ENCODE measurements at regions not wholly inside any gene's neighbourhood (a gene's known extent, or its start where the extent isn't known, plus 50 kb on each side); places are given as distances from the start of the nearest gene placed in this dataset.
"Not testable (repeated sequence)": the region's sequence is repeated elsewhere in the genome, so short reads cannot be mapped to it uniquely, and the experiment has no call there.

- DNase-seq: no peak
Observed at GRCh38 chrX:115408771-115409400, 119.4 kb downstream of the LUZP4 start.

GRCh38 chrX:115409551-115409950 lies 120.0 kb downstream of the LUZP4 start:
- DNase-seq: no peak

- no peak for DNase-seq
Observed at GRCh38 chrX:115410731-115411428, 121.4 kb downstream of the LUZP4 start.

GRCh38 chrX:115413246-115413878 lies 123.8 kb downstream of the LUZP4 start:
- DNase-seq: no peak

GRCh38 chrX:115419069-115419468 lies 129.6 kb downstream of the LUZP4 start:
- no peak for DNase-seq

GRCh38 chrX:115423086-115423485 lies 133.6 kb downstream of the LUZP4 start:
- DNase-seq: no peak

- DNase-seq: no peak
Observed at GRCh38 chrX:115425359-115425758, 135.6 kb upstream of the PLS3 start.

GRCh38 chrX:115427861-115428410 lies 133.0 kb upstream of the PLS3 start:
- DNase-seq: no peak

GRCh38 chrX:115434834-115435233 lies 126.1 kb upstream of the PLS3 start:
- not testable (repeated sequence) for DNase-seq

- no peak for DNase-seq
Observed at GRCh38 chrX:115437841-115438595, 123.0 kb upstream of the PLS3 start.

GRCh38 chrX:115448146-115448545 lies 112.8 kb upstream of the PLS3 start:
- DNase-seq: no peak

- no peak for DNase-seq
Observed at GRCh38 chrX:115449742-115450141, 111.2 kb upstream of the PLS3 start.

- DNase-seq: no peak
Observed at GRCh38 chrX:115452251-115452650, 108.7 kb upstream of the PLS3 start.

- no peak for DNase-seq
Observed at GRCh38 chrX:115459883-115460880, 100.8 kb upstream of the PLS3 start.

GRCh38 chrX:115462406-115462805 lies 98.6 kb upstream of the PLS3 start:
- no peak for DNase-seq

GRCh38 chrX:115467961-115468360 lies 93.0 kb upstream of the PLS3 start:
- no peak for DNase-seq

- no peak for DNase-seq
Observed at GRCh38 chrX:115472131-115472530, 88.8 kb upstream of the PLS3 start.

GRCh38 chrX:115486510-115486909 lies 74.5 kb upstream of the PLS3 start:
- no peak for DNase-seq

- no peak for DNase-seq
Observed at GRCh38 chrX:115487608-115488007, 73.4 kb upstream of the PLS3 start.

GRCh38 chrX:115490814-115491213 lies 70.2 kb upstream of the PLS3 start:
- no peak for DNase-seq

- DNase-seq: no peak
Observed at GRCh38 chrX:115491766-115492165, 69.2 kb upstream of the PLS3 start.

- DNase-seq: no peak
Observed at GRCh38 chrX:115493015-115493414, 68.0 kb upstream of the PLS3 start.
